CD4-positive, alpha-beta T cell (primary cell): ENCODE measurements at regions not wholly inside any gene's neighbourhood (a gene's known extent, or its start where the extent isn't known, plus 50 kb on each side); places are given as distances from the start of the nearest gene placed in this dataset.

ENCODE experiments used
- ATAC-seq: fragments of 200-7000 bp; cut with Tn5 transposase; one replicate; pipeline ENCODE4 v1.10.0; 2022; ENCODE audit warnings: mild to moderate bottlenecking; ENCODE audit not compliant: poor library complexity
- CTCF ChIA-PET: fragments of 350-600 bp; sonication (Branson Sonifier 250); formaldehyde crosslinking; loops from one replicate; lab custom pipeline; 2021; ENCODE audit warnings: antibody characterized with exemption, inconsistent platforms; lab: Charles Lee
- POLR2A ChIA-PET: fragments of 350-600 bp; sonication (Branson Sonifier 250); formaldehyde crosslinking; loops from one replicate; lab custom pipeline; 2021; ENCODE audit warnings: antibody characterized with exemption, inconsistent platforms; lab: Charles Lee
- DNase-seq, 14 experiments: peaks; one replicate each; pipeline ENCODE4 v3.0.0-alpha.2; 2013 to 2020; ENCODE audit warnings: mixed read lengths in 2 of 14
- H3K27ac ChIP-seq, 2 donors: one replicate each; pipeline versions ENCODE4 v1.5.1 to v1.7.0; 2013; ENCODE audit warnings: low read length in 2 of 2, low read depth in 1 of 2, mild to moderate bottlenecking in 1 of 2
- H3K27me3 ChIP-seq, 2 experiments: 1 replicate in 1 of 2; 2 replicates in 1 of 2; pipeline versions ENCODE4 v1.6.1 to v1.7.0; 2013; ENCODE audit warnings: low read length in 2 of 2, control low read depth in 1 of 2, mild to moderate bottlenecking in 1 of 2, moderate library complexity in 1 of 2; ENCODE audit not compliant: insufficient read depth in 2 of 2, control insufficient read depth in 1 of 2
- H3K36me3 ChIP-seq: one replicate; pipeline ENCODE4 v1.6.1; 2013; ENCODE audit warnings: low read length, control low read depth; ENCODE audit not compliant: insufficient read depth
- H3K4me1 ChIP-seq: one replicate; pipeline ENCODE4 v1.6.1; 2013; ENCODE audit warnings: low read length, control low read depth; ENCODE audit not compliant: insufficient read depth
- H3K4me3 ChIP-seq: one replicate; pipeline ENCODE4 v1.5.1; 2013; ENCODE audit warnings: mild to moderate bottlenecking, low read length, moderate library complexity
- H3K9me3 ChIP-seq, 2 experiments: 1 replicate in 1 of 2; 2 replicates in 1 of 2; pipeline versions ENCODE4 v1.6.1 to v1.7.0; 2013; ENCODE audit warnings: low read length in 2 of 2, mild to moderate bottlenecking in 2 of 2, control low read depth in 1 of 2, moderate library complexity in 1 of 2; ENCODE audit not compliant: control insufficient read depth in 1 of 2, insufficient read depth in 1 of 2
- H3K27ac Mint-ChIP-seq: one replicate; pipeline ENCODE4 v1.8.0; 2020; ENCODE audit warnings: mixed read lengths
- H3K27me3 Mint-ChIP-seq: one replicate; pipeline ENCODE4 v1.8.0; 2021; ENCODE audit warnings: mixed read lengths
- H3K36me3 Mint-ChIP-seq: one replicate; pipeline ENCODE4 v1.8.0; 2021; ENCODE audit warnings: low read depth, mixed read lengths
- H3K4me1 Mint-ChIP-seq: one replicate; pipeline ENCODE4 v1.8.0; 2021; ENCODE audit warnings: low read depth, mixed read lengths
- H3K4me3 Mint-ChIP-seq: one replicate; pipeline ENCODE4 v1.8.0; 2020; ENCODE audit warnings: mild to moderate bottlenecking, mixed read lengths
- H3K9me3 Mint-ChIP-seq: one replicate; pipeline ENCODE4 v1.8.0; 2020; ENCODE audit warnings: mixed read lengths
- CTCF ChIP-seq: fragments of 200-600 bp; IDR thresholded peaks from one replicate; pipeline ENCODE4 v1.8.0; 2022; ENCODE audit warnings: antibody characterized with exemption, mild to moderate bottlenecking
- intact Hi-C, 2 experiments: fragments of 100-400 bp; cut with DNase I in 1 of 2; cut with micrococcal nuclease in 1 of 2; formaldehyde crosslinking; loops; one replicate each; pipeline versions ENCODE4 v1.15.1 to v1.9.0; 2023 to 2025; cut with DNase I, micrococcal nuclease

DNA sequence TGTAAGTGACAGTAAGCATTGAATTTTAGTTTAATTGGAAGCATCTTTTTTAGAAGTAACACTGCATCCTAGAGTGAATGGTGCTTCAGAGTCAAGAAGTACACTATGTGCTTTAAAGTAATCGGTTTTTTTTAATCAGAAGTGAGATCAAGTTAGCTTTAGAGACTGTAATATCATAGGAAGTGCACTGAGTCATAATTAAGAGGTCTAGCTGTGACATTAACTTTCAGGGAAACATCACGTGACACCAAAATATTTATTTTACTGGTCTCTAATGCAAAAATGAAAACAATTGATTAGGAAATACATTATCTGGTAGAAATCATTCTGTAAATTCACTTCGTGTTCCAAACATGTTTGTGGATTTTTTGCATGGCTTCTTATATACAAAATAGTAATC lies 55.3 kb upstream of the KYNU start:
- no peaks in the 10 kb centered on the region for H3K36me3 Mint-ChIP-seq
- intact Hi-C loops = no loop called here
- ATAC-seq (no peak), DNase-seq (no peak)
- H3K4me3 Mint-ChIP-seq = no peak overlapping the region
- peaks cover 0 to 3% of the 10 kb centered on the region in 2 experiments for H3K9me3 ChIP-seq
- ChIA-PET CTCF (no interaction called here), POLR2A (no interaction called here)
- no peaks in the 10 kb centered on the region for H3K4me1 Mint-ChIP-seq
- H3K27ac Mint-ChIP-seq = no peak overlapping the region
- peaks cover 3% of the 10 kb centered on the region for H3K9me3 Mint-ChIP-seq
- no peak overlapping the region for H3K4me3 ChIP-seq
- no peak for TF ChIP-seq CTCF
- H3K27me3 ChIP-seq = no peaks in the 10 kb centered on the region
- no peak overlapping the region for H3K27ac ChIP-seq
- H3K36me3 ChIP-seq = no peaks in the 10 kb centered on the region
- H3K27me3 Mint-ChIP-seq = no peaks in the 10 kb centered on the region
- no peaks in the 10 kb centered on the region for H3K4me1 ChIP-seq

DNA sequence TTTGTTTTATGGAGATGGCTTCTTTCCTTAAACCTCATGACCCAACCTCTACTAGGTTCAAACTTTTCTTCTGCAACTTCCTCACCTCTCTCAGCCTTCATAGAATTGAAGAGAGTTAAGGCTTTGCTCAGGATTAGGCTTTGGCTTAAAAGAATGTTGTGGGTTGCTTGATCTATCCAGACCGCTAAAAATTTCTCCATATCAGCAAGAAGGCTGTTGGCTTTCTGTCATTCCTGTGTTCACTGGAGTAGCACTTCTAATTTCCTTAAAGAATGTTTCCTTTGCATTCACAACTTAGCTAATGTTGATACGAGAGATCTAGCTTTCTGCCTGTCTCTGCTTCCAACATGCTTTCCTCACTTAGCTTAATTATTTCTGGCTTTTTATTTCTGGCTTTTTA lies 58.1 kb upstream of the KYNU start:
- ChIA-PET CTCF (no interaction called here), POLR2A (no interaction called here)
- no peak overlapping the region for H3K4me3 Mint-ChIP-seq
- H3K4me1 ChIP-seq = no peaks in the 10 kb centered on the region
- TF ChIP-seq CTCF = no peak
- H3K36me3 ChIP-seq = no peaks in the 10 kb centered on the region
- no peak overlapping the region for H3K4me3 ChIP-seq
- no peak overlapping the region for H3K27ac Mint-ChIP-seq
- no peak for ATAC-seq
- H3K9me3 Mint-ChIP-seq = peaks cover 3% of the 10 kb centered on the region
- no peak overlapping the region for H3K27ac ChIP-seq
- intact Hi-C loops = no loop called here
- H3K27me3 ChIP-seq = no peaks in the 10 kb centered on the region
- no peaks in the 10 kb centered on the region for H3K4me1 Mint-ChIP-seq
- no peak for DNase-seq
- H3K27me3 Mint-ChIP-seq = no peaks in the 10 kb centered on the region
- H3K36me3 Mint-ChIP-seq = no peaks in the 10 kb centered on the region
- H3K9me3 ChIP-seq = no peaks in the 10 kb centered on the region

DNA sequence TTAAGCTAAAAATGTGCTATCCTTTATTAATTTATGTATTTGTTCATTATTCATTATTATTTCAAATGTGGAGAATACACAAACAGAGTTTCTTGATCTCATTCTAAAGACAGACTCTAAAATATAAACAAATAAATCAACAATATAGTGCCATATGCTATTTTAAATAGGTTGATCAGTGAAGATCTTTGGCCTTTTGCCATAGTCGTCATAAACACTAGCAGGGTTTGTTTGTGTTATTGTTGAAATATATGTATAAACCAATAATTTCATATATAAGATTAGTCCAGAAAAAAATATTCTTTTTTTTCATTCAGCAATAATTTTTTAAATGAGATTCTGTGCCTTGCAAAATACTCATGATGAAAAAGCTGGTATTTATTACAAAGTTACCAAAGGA lies 62.1 kb upstream of the KYNU start:
- H3K4me3 ChIP-seq = no peak overlapping the region
- no peak for ATAC-seq
- no peak for TF ChIP-seq CTCF
- no peaks in the 10 kb centered on the region for H3K27me3 Mint-ChIP-seq
- H3K27me3 ChIP-seq = no peaks in the 10 kb centered on the region
- H3K9me3 Mint-ChIP-seq = peaks cover 3% of the 10 kb centered on the region
- no peaks in the 10 kb centered on the region for H3K9me3 ChIP-seq
- no peak overlapping the region for H3K27ac Mint-ChIP-seq
- POLR2A ChIA-PET = no interaction called here
- no peak overlapping the region for H3K27ac ChIP-seq
- intact Hi-C loops = no loop called here
- no peaks in the 10 kb centered on the region for H3K36me3 ChIP-seq
- H3K4me3 Mint-ChIP-seq = no peak overlapping the region
- no peaks in the 10 kb centered on the region for H3K36me3 Mint-ChIP-seq
- no peaks in the 10 kb centered on the region for H3K4me1 Mint-ChIP-seq
- no peaks in the 10 kb centered on the region for H3K4me1 ChIP-seq
- CTCF ChIA-PET = no interaction called here
- no peak for DNase-seq
